Left colon (tissue), 2 donors: ENCODE measurements at regions not wholly inside any gene's neighbourhood (a gene's known extent, or its start where the extent isn't known, plus 50 kb on each side); places are given as distances from the start of the nearest gene placed in this dataset.
"Not testable (repeated sequence)": the region's sequence is repeated elsewhere in the genome, so short reads cannot be mapped to it uniquely, and the experiment has no call there.

ENCODE experiments used
- ATAC-seq: fragments of 200-7000 bp; cut with Tn5 transposase; one replicate; pipeline ENCODE4 v1.9.1; 2020; ENCODE audit warnings: mild to moderate bottlenecking, moderate library complexity
- DNase-seq, 2 donors: peaks; one replicate each; pipeline ENCODE4 v3.0.0-alpha.2; 2020
- intact Hi-C, 2 donors: fragments of 100-400 bp; cut with DNase I in 1 of 2; cut with micrococcal nuclease in 1 of 2; formaldehyde crosslinking; loops; one replicate each; pipeline versions ENCODE4 v1.11.2 to v1.14.0; 2022; cut with DNase I, micrococcal nuclease
- donor health status: DM: no; HTN: no; CAD: no.
- donor health status: DM: yes; HTN: yes; CAD: no.

DNA sequence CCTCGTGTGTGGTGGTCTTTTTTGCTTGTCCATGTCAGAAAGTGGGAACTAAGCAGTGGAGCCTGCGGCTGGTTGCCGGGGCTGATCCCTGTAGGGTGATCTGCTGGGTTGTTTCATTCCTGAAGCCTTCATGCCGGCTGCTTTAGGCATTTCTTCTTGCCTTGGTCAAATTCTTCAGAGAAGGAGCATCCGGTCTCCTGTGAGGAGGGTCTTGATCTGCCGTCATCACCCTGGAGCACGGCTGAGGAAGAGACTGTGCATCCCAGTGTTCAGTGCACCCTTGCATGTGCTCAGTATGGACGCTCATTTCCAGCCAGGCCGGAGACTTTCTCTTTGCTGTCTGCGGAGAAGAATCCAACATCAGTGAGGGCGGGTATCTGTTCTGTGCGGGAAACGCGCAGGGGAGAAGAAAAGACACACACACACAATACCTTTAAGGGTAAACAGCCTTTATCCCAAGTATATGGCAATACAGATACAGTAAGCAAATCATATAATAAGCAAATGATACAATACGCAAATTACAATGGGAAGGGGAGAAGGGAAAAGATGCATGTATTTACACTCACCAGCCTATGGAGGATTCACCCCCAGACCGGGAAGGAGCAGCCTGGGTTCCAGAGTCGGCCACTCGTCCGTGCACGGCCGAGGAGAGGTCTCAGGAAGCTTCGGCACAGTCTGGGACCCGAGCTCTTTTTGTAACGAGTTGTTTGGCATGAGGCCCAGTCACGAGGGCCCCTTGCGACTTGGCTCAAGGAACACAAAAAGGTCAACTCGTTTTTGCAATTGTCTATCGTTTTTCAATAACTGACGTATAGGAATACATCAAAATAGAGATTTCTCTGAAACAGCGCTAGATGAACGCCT, 1366.8 kb upstream of the TMEM132C start:
- intact Hi-C loops, result no loop called here
- DNase-seq (no peak), ATAC-seq (no peak)

DNA sequence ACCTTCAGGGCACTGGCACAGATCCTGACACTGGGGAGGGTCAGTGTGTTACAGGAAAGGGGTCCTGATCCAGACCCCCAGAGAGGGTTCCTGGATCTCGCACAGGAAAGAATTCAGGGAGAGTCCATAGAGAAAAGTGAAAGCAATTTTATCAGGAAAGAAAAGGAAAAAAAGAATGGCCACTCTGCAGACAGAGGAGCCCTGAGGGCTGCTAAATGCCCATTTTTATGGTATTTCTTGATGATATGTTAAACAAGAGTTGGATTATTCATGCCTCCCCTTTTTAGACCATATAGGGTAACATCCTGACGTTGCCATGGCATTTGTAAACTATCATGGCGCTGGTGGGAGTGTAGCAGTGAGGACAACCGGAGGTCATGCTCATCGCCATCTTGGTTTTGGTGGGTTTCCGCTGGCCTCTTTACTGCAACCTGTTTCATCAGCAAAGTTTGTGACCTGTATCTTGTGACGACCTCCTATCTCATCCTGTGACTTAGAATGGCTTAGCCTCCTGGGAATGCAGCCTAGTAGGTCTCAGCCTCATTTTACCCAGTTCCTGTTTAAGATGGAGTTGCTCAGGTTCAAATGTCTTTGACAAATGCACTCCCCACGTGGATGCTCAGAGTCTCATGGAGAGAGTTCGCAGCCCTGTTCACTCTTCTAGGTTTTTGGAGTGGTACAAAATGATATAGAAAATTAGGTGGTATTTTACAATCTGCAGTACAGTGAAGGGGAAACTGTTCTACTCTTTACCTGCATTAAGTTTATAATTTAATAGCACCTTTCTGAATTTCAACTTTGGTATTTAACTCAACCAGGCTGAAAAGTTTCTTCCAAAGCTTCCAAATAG, 1363.7 kb upstream of the TMEM132C start:
- intact Hi-C loops, result no loop called here
- DNase-seq (no peak), ATAC-seq (no peak)

DNA sequence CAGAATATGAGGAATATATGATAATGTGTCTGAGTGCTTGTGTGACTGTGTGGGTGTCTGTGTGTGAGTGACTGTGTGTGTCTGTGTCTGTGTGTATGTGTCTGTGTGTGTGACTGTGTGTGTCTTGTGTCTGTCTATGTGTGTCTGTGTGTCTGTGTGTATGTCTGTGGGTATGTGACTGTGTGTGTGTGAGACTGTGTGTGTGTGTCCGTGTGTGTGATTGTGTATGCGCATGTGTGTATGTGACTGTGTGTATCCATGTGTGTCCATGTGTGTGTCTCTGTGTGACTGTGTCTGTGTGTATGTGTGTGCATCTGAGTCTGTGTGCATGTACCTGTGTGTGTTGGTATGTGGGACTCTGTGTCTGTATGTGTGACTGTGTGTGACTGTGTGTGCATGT, 1361.2 kb upstream of the TMEM132C start:
- DNase-seq, result no peak
- intact Hi-C loops, result no loop called here
- no peak for ATAC-seq

DNA sequence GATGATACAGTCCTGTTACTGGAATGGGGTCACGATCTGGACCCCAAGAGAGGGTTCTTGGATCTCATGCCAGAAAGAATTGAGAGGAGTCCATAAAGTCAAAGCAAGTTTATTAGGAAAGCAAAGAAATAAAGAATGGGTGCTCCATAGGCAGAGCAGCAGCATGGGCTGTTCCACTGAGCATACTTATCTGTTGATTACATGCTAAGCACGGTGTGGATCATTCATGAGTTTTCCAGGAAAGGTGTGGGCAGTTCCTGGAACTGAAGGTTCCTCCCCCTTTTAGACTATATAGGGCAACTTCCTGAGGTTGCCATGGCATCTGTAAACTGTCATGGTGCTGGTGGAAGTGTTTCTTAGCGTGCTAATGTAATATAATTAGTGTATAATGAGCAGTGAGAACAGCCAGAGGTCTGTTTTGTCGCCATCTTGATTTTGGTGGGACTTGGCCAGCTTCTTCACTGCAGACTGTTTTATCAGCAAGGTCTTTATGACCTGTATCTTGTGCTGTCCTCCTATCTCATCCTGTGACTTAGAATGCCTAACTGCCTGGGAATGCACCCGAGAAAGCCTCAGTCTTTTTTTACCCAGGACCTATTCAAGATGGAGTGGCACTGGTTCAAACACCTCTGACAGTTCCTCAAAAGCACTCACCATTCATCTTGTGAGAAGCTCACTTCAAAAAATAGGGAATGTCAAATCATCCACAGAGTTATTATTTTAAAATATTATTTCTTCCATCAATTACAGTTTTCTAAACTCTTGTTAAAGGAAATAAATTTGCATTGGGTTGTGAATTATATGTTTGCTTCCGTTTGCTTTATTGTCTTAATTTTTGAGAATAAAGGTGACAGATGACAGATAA, 1358.8 kb upstream of the TMEM132C start:
- ATAC-seq (no peak), DNase-seq (no peak)
- intact Hi-C loops, result no loop called here

DNA sequence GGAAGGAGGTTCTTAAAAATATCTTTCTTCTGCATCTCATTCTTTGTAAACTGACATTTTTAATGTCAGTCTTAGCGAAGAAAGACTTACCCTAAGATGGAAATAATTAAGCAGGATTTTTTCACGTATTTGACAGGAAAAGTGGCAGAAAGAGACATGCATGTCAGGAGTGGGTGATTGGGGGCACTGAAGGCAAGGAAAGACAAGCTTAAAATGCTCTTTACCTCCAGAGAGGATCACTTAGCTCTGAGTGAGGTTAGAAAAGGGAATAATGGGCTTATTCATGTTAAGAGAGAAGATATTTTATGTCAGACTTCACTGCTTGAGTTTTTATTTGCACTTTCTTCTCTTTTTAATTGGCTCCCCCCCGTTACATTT, 1358.2 kb upstream of the TMEM132C start:
- ATAC-seq (no peak), DNase-seq (no peak)
- intact Hi-C loops, result no loop called here

DNA sequence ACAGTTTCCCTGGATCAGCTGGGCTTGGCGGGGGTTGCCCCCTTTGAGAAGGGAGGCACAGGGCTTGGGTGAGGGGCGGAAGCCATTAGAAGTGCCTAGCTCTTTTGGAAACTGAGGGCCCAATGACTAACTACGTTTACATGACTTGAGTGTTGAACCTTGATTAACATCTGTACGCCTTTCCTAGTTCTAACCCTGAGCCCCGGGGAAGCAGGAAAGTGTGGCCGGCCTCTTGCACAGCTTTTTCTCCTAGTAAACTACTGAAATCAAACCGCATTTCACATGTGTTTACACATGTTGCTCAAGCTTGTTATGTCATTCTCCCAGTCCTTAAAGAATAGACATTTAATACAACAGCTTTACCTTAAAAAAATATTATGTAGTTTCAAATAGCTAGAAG, 1356.4 kb upstream of the TMEM132C start:
- DNase-seq (no peak), ATAC-seq (no peak)
- intact Hi-C loops, result no loop called here

DNA sequence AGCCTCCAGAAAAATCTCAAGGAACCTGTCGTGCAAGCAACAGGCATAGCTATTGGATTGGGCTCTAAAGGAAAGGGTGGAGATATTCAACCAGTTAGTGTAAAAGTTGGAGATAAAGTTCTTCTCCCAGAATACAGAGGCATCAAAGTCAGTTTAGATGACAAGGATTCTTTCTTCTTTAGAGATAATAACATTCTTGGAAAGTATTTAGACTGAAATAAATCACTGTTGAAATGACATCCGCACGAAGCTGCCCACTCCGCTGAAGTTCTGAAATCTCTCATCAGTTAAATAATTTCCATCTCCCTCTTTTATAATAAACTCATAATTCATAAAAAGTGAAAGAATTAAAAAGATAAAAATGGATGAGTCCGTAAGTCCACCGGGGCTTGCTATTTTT, 1354.9 kb upstream of the TMEM132C start:
- ATAC-seq (no peak), DNase-seq (no peak)
- intact Hi-C loops, result no loop called here

DNA sequence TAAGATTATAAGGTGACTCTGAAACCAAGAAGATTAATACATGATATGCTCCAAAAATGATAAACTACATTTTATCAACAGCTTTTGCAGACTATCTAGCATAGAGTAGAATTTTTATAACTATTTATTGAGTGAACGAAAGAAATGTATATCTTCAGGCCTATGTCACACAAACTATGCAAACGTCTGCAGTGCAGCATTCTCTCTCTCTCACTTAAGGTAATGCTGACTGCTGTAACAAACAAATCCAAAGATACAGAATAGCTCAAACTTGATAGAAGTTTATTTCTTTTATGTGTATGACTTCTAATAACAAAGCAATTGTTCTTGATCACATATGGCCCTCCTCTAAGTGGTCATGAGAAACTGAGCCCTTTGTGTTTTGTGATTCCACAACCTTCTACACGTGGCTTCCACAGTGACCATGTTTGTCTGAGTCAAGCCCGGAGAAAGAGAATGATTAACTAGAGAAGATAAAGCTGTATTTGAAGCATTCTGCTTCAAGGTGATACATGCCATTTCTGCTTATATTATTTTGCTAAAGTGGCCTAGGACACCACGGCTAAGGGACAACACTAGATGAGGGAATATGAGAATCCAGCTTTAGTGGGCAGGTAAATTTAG, 1352.7 kb upstream of the TMEM132C start:
- no peak for DNase-seq
- peak; percentile 44 for ATAC-seq
- intact Hi-C loops, result no loop called here

DNA sequence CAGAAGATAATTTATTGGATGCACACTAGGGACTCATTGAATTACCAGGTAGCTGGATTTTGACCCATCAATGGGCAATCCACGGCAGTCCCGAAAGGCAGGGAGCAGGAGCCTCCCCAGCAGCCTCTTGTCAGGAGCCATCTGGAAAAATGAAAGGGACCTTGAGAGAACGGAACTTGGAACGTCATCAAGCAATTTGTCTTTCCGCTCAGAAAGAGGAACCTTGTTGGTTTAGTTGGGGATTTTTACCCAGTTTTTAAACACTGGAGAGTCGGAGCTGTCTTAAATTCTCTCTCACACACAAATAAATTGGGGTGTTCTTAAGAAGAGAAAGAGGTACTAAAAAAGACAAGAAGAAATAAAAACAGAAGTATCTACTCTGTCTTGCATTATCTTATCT, 1351.7 kb upstream of the TMEM132C start:
- intact Hi-C loops, result no loop called here
- ATAC-seq, result no peak
- no peak for DNase-seq

DNA sequence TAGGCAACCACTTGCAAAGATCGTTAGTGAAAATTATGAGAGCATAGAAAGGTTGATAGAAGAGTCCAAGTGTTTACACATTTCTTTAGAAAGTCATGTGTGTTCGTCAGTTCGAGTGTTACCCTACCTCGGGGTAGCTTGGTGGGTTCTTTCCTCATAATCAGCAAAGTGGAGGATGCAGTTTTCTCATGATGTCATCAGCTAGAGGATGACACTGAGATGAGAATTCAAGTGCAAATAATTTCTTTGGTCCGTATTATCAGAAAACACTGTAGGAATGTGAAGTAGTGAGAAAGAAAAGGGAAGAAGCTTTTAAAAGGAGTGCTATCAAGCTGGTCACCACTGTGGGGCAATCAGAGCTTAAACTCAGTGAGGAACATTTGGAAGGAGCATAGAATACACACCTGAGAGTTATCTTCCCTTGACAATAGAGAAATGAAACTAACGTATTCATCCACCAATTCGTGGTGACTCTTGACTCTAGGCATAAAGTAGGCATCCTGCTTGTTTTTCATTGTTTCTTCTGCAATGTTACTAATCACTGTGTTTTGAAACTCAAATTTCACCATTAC, 1340.9 kb upstream of the TMEM132C start:
- peak; percentile 72 for ATAC-seq
- intact Hi-C loops, result no loop called here
- no peak for DNase-seq

DNA sequence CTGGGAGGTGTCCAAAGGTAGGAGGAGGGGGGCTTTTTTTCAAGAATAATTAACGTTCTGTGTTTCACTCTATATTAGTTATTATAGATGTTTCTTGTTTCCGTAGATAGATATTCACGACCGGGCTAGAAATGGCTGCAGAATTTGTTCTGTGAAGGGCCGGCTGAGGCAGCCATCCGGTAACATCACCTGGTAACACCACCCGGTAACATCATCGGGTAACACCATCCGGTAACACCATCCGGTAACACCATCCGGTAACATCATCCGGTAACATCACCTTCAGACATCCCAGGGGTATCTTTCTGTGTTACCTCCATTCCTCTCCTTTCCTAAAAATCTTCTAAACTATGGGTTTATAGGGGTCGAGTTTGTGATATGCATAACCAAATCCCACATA, 1336.7 kb upstream of the TMEM132C start:
- ATAC-seq (no peak), DNase-seq (no peak)
- intact Hi-C loops, result no loop called here

DNA sequence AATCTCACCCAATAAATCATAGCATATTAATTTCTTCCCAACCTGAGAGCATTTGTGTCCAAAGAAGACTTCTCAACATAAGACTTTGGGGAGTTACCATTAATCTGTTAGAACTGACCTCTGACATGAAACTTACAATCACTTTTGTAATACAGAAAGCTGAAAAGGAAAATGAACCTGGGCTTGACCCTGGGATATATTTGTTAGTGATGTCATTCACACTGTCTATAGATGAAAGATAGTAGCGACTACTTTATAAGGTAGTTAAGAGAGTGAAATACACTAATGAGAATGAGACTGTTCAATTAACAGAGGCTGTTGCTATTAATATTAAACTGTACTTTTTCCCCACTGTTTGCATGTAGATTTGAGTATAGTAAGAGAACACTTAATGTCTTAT, 1334.8 kb upstream of the TMEM132C start:
- intact Hi-C loops, result no loop called here
- no peak for DNase-seq
- no peak for ATAC-seq

DNA sequence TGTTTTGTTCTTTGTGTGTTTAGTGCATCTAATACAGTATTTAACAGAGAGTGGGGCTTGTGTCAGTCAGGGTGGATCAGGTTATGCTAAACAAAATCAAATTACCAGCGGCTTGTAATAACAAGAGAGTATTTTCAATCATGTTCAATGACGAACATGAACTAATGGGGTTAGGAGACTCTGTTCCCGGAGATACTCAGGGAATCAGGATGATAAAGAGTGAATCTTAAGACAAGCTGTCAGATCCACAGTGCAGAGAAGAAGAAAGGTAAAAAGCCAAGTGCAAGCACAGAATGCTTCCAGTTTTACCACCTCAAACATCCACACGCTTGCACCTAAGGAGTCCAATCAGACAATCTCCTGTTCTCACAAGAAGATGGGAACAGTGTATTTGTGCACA, 1331.5 kb upstream of the TMEM132C start:
- intact Hi-C loops, result no loop called here
- DNase-seq, result no peak
- ATAC-seq, result no peak

DNA sequence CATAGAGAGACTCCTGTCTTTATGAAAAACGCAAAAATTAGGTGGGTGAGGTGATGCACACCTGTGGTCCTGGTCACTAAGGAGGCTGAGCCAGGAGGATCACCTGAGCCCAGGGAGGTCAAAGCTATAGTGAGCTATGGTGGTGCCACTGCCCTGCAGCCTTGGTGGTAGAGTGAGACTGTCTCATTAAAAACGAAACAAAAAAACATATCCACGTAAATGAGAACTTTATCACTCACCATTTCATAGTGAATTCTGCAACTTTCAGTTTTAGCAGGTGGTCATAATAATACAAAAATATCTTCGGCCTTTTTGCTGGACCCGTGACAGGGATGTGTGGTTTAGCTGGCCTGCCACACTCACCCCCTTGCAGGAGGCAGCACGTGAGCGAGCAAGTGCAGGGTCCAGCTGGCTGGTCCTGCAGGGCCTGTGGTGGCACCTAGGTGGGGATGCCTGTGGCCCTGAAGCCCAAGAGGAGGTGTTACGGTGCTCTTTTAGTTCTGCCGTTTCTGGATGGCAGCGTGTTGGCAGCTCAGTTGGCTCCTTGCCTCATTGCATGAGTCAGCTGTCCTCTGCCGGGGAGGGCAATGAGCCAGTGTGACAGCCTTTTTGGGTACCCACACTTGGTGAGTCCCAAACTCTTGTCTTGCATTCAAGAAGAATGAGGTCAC, 1330.7 kb upstream of the TMEM132C start:
- DNase-seq, result peak; percentile 4 to 37
- intact Hi-C loops, result no loop called here
- ATAC-seq, result no peak

DNA sequence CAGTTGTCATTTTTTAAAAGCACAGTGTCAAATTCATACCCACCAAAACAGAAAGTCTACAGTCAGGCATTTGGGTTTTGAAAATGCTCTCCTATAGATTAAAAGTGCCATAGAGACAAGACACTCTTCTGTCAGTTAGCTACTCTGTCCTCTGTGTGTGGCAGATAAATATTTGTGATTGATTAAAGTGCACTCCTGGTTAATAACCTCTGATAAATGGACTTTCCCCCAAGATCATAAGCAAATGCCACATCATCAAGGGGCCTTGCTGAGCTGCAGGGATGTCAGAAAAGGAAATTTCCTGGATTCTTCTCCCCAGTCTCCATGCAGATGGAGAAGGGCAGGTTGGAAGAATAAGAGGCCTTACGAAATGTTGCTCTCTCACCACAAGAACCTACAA, 1329.5 kb upstream of the TMEM132C start:
- ATAC-seq, result no peak
- intact Hi-C loops, result no loop called here
- DNase-seq, result no peak

DNA sequence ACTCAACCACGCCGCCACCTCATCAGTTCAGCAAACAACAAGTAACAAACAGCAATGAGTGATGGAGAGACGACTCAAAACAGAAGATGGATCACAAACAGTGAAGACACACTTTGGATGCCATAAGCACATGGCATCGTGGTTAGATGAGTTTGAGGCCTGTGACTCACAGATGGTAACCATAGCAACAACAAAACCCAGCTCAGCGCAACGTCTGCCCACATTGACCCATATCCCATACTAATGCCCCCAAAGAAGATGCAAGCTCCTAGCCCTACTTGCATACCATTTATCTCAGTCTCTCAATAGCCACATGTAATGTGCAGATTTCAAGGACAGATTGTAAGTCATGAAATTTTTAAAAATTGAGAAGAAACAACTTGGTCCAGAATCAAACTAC, 1322.3 kb upstream of the TMEM132C start:
- no peak for ATAC-seq
- intact Hi-C loops, result no loop called here
- DNase-seq, result no peak

DNA sequence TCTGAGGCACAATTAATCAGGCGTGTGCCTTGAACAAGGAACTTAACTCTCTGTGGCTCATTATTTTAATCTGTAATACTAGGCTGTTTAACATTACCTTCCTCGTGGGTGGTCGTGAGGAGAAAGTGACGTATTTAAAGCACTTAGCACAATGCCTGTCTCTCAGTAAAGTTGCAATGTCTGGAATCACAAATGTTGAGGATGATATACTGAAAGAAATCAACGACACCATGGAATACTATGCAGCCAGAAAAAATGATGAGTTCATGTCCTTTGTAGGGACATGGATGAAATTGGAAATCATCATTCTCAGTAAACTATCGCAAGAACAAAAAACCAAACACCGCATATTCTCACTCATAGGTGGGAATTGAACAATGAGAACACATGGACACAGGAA, 1320.0 kb upstream of the TMEM132C start:
- ATAC-seq, DNase-seq, intact Hi-C loops: not testable (repeated sequence)

DNA sequence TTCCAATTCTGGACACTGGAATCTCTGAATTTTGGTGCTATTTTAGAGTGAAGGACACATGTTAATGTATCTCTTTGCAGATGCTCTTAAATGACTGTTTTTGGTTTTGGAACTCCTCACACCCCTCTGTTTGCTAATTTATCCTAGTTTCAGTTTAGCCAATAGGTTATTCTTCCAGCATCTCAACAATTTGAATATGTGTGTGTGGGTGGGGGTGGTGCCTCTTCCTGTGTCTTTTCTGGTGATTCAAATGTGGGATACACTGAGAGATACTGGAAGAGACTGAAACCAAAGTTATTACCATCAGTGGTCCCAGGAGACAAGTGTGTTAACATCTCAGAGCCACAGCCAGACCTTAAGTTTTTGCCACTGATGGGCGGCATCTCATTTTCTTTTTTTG, 1317.4 kb upstream of the TMEM132C start:
- intact Hi-C loops, result no loop called here
- ATAC-seq (no peak), DNase-seq (no peak)
